Activated T-helper 2 cell treated with anti-CD3 and anti-CD28 coated beads, Interferon-gamma antibody, Interleukin-2, Interleukin-4, amounts not matched to agents 10 μg/mL and 5 μg/mL and 100 μg/mL, durations not matched to agents 14 hours and 24 hours and 36 hours (primary cell): ENCODE measurements at regions not wholly inside any gene's neighbourhood (a gene's known extent, or its start where the extent isn't known, plus 50 kb on each side); places are given as distances from the start of the nearest gene placed in this dataset.

Experiments
- DNase-seq: peaks from one replicate; pipeline ENCODE4 v3.0.0; 2021; ENCODE audit warnings: low spot score
- H3K27ac Mint-ChIP-seq: one replicate; pipeline ENCODE4 v1.8.0; 2021; ENCODE audit warnings: mixed read lengths
- H3K27me3 Mint-ChIP-seq: one replicate; pipeline ENCODE4 v1.8.0; 2021; ENCODE audit warnings: low read depth, mixed read lengths
- H3K36me3 Mint-ChIP-seq: one replicate; pipeline ENCODE4 v1.8.0; 2021; ENCODE audit warnings: low read depth, mixed read lengths
- H3K4me1 Mint-ChIP-seq: one replicate; pipeline ENCODE4 v1.8.0; 2021; ENCODE audit warnings: low read depth, mixed read lengths
- H3K4me3 Mint-ChIP-seq: one replicate; pipeline ENCODE4 v1.8.0; 2021; ENCODE audit warnings: low read depth, mild to moderate bottlenecking, moderate library complexity, mixed read lengths
- H3K9me3 Mint-ChIP-seq: one replicate; pipeline ENCODE4 v1.8.0; 2021; ENCODE audit warnings: mixed read lengths
- intact Hi-C: fragments of 100-400 bp; cut with micrococcal nuclease; formaldehyde crosslinking; loops from one replicate; pipeline ENCODE4 v1.15.1; 2023

DNA sequence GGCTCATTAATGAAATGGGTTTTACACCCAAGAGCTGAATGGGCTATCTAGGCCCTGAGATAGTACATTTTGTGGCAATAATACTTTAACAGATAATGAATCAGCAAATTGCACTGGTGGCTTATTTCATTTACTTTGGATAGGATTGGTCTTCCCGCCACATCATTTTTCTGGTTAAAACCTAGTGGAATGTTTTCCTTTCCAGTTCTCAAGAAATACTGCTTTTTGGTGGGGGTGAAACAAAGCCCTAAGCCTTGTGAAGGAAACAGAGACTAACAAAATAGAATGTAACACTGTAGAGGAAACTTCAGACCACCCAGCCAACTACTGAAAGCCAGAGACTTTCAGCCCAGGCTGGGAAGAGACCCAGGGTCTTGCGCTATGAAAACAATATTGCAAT, 172.2 kb downstream of the HHIPL2 start:
- Mint-ChIP-seq H3K4me3 (no peak overlapping the region), H3K4me1 (no peaks in the 10 kb centered on the region), H3K27me3 (no peaks in the 10 kb centered on the region), H3K27ac (no peak overlapping the region), H3K36me3 (no peaks in the 10 kb centered on the region), H3K9me3 (no peaks in the 10 kb centered on the region)
- intact Hi-C loops: no loop called here
- no peak for DNase-seq

DNA sequence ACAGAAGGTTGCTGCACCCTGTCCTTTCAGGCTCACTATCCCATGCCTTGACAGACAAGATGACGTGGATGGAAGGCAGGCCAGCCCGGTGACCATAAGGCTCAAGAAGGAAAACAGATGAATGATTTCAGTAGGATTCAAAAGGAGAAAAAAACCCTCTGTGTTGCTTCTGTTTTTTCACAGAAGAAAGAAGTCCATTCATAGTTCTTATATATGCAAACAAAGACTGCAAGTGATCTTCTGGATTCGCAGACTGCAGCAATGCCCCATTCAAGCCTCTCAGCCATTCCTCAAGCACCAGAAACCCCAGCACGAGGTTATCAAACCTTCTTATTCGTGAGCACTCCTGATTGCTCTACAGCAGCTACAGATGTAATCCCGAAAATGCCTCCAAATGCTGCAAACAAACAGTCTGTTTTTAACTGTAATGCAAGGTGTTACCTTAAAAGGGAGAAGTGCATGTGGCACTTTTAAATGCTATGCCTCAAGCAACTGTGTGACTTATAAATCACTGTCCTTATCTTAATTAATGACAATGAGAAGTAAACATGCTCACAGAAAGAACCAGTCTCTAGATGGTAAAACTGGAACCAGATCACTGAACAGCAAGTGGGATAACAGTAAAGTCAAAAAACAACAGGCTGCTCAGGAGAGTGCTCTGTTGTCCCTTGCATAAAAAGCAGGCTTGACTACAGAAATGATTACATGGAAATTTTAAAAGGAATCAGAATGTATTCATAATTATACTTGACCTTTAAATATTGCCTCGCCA, 173.9 kb downstream of the HHIPL2 start:
- Mint-ChIP-seq H3K4me1 (no peaks in the 10 kb centered on the region), H3K36me3 (no peaks in the 10 kb centered on the region), H3K9me3 (no peaks in the 10 kb centered on the region), H3K27ac (no peak overlapping the region), H3K27me3 (no peaks in the 10 kb centered on the region), H3K4me3 (no peak overlapping the region)
- DNase-seq: no peak
- intact Hi-C loops: no loop called here

DNA sequence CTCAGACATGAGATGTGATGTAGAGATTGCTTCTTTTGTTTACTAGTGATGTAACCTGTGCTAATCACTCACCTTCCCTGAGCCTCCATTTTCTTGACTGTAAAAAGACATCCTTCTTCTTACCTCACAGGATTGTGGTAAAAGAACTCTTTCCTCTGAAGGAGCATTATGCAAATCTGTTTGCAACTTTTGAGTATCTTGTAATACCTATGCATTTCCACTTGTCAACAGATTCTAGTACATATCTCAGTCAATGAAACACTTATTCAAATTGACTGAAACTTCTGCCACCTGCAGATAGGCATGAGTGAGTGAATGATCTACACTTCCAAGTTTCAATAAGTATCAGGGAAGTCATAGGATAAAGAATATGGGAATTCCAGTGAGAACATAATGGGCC, 174.7 kb downstream of the HHIPL2 start:
- intact Hi-C loops: no loop called here
- Mint-ChIP-seq H3K4me3 (no peak overlapping the region), H3K27me3 (no peaks in the 10 kb centered on the region), H3K27ac (no peak overlapping the region), H3K4me1 (no peaks in the 10 kb centered on the region), H3K36me3 (no peaks in the 10 kb centered on the region), H3K9me3 (no peaks in the 10 kb centered on the region)
- DNase-seq: no peak

DNA sequence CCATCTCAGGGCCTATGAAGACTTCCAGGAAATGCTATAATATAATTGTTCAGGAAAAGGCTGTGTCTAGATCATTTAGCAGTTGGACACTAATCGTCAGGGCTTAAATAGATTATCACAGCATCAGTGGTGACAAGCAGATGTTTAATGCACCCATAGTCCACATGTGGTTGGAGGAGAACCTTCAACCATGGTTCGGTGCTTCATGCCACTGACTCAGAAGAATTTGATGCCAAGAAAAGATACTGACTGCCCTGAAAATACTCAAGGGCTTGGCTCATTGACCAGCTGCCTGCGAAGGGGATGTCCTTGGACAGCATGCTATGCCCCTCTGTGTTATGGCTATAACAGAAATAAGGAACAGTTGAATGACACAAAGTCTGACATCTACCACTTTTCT, 175.7 kb downstream of the HHIPL2 start:
- no peak overlapping the region for H3K27ac Mint-ChIP-seq
- intact Hi-C loops: no loop called here
- H3K27me3 Mint-ChIP-seq: no peaks in the 10 kb centered on the region
- DNase-seq: no peak
- H3K36me3 Mint-ChIP-seq: no peaks in the 10 kb centered on the region
- no peak overlapping the region for H3K4me3 Mint-ChIP-seq
- H3K4me1 Mint-ChIP-seq: no peaks in the 10 kb centered on the region
- H3K9me3 Mint-ChIP-seq: no peaks in the 10 kb centered on the region

DNA sequence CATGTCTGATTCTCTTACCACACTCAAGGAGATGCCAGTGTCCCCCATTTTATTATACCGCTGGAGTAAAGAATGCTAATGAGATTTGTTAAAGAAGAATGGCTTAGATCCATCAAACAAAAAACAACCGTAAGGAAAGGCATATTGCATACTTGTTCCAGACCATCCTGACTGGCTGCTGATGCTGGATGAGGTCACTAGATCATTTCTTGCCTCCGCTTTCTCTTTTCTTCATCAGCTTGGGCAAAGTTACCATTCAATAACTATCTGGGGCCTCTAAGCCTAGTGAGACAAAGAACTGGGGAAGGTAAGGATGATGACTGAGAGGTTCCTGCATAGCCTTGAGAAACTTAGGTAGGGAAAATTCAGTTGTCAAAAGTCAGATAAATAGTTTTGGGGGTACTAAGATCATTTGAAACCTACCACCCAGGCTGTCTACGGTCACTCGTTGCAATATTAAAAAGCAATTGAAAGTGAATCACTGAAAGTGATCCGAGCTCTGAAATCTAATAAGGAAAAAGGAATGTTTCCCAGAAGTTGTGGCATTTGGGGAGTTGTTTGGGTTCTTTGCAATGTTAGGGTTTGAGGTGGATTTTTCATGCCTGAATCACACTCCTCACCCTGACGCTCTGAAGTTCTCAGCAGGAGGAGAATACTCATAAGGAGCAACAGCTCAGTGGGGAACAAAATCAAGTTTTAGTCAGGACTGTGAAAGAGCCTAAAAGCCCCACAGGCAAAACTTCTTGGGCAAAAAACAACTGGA, 176.8 kb downstream of the HHIPL2 start:
- Mint-ChIP-seq H3K27ac (no peak overlapping the region), H3K9me3 (no peaks in the 10 kb centered on the region), H3K4me3 (no peak overlapping the region), H3K4me1 (no peaks in the 10 kb centered on the region), H3K27me3 (no peaks in the 10 kb centered on the region), H3K36me3 (no peaks in the 10 kb centered on the region)
- intact Hi-C loops: no loop called here
- no peak for DNase-seq

DNA sequence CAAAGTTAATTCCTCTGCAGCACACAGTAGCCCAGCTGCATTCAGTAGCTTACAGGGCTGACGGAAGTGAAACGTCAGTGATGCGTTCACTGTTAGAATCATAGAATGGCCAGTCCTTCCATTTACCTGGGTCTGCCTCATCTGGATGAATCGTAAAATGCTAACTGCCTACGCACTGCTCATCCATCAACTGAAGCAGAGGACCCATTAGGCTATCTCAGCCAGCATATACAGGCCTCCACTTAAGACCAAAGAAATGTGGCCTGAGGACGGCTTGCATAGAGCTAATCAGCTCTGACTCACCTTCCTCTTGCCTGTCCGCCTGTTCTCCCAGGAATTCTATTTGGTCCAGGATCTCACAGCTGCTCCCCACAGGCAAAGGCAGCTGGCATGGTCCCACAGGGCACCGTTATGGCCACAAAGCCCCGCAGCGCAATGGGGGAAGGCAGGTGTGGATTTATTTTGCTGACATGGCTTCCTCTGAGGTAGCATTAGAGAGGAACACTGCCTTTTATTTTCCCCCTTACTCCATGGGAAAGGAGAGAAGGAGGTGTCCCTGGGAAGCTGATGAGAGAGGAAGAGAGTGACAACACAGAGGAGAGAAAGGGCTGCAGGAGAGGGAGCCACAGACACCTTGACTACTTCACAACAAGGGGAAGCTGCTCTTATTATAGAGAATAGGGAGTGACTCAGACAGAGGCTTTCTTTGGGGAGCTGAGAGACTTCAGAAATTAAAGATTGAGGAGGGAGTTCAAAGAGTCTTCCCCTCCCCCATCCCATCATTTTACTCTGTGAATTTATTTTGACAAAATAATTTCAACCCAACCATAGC, 177.6 kb downstream of the HHIPL2 start:
- Mint-ChIP-seq H3K36me3 (no peaks in the 10 kb centered on the region), H3K27me3 (no peaks in the 10 kb centered on the region), H3K4me3 (no peak overlapping the region), H3K9me3 (no peaks in the 10 kb centered on the region), H3K27ac (no peak overlapping the region), H3K4me1 (no peaks in the 10 kb centered on the region)
- intact Hi-C loops: no loop called here
- no peak for DNase-seq

DNA sequence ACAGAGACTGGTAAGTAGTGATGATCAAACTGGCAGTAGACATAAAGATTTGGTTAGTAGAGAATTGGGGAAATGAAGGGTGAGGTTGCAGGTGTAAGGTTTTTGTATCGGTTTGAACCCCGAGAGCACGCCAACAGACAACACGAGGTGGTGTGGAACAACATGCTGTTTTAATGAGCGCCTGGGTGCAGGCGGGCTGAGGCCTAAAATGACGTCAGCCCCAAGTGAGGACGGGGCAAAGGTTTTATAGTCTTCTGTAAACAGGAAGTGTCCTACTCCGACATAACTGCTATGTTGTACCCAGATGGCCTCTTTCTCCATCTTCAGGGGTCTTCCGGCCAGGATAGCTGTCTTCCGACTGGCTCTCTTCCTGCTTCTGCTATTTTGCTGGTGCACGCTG, 178.8 kb downstream of the HHIPL2 start:
- DNase-seq: no peak
- no peak overlapping the region for H3K27ac Mint-ChIP-seq
- intact Hi-C loops: no loop called here

DNA sequence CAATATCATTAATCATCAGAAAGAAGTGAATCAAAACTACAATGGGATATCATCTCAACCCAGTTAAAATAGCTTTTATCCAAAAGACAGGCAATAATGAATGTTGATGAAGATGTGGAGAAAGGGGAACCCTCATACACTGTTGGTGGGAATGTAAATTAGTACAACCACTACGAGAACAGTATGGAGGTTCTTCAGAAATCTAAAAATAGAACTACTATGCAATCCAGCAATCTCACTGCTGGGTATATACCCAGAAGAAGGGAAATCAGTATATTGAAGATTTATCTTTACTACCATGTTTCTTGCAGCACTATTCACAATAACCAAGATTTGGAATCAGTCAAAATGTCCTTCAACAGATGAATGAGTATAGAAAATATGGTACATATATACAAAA, 189.8 kb downstream of the HHIPL2 start:
- Mint-ChIP-seq H3K27me3 (no peaks in the 10 kb centered on the region), H3K9me3 (peaks cover 3% of the 10 kb centered on the region), H3K36me3 (no peaks in the 10 kb centered on the region), H3K4me1 (no peaks in the 10 kb centered on the region), H3K4me3 (no peak overlapping the region), H3K27ac (no peak overlapping the region)
- intact Hi-C loops: no loop called here
- no peak for DNase-seq

More for the DNA sequence above, 178.8 kb downstream of the HHIPL2 start:
- Mint-ChIP-seq H3K9me3 (no peaks in the 10 kb centered on the region), H3K4me1 (no peaks in the 10 kb centered on the region), H3K27me3 (no peaks in the 10 kb centered on the region), H3K36me3 (no peaks in the 10 kb centered on the region), H3K4me3 (no peak overlapping the region)

DNA sequence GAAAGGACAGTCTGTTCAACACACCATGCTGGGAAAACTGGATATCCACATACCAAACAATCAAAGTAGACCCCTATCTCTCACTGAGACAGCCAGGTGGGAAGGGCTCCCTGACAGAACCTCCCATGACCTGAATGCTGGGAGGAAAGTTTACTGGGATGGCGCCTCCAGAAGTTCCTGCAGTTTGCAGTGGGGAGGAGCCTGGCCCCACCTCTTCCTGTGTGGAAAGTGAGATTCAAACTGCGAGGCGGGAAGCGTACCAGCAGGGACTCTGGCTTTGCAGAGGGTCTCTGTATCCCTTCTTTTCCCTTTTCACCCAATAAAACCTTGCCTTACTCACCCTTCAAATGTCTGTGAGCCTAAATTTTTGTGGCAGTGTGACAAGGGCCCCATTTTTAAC, 190.7 kb downstream of the HHIPL2 start:
- H3K4me1 Mint-ChIP-seq: no peaks in the 10 kb centered on the region
- peaks cover 3% of the 10 kb centered on the region for H3K9me3 Mint-ChIP-seq
- no peak overlapping the region for H3K27ac Mint-ChIP-seq
- H3K4me3 Mint-ChIP-seq: no peak overlapping the region
- H3K27me3 Mint-ChIP-seq: no peaks in the 10 kb centered on the region
- no peaks in the 10 kb centered on the region for H3K36me3 Mint-ChIP-seq
- DNase-seq: no peak
- intact Hi-C loops: no loop called here

DNA sequence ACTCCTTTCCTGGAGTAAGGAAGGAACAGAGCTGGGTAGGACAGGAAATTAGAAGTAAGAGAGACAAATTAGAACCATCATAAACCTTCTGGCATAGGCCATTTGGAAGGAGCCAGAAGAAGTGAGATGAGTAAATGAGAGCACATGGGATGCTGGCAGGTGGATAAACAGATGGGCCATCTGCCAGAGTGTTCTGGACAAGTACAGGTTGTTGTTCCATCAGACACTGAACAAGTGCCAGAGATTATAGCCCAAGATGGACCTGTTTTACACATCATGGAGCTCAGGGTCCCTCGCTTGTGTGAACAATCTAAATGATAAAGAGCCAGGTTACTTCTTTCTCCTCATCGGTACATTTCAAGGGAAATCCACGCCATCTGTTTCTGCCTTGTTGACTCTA, 200.3 kb downstream of the HHIPL2 start:
- Mint-ChIP-seq H3K36me3 (no peaks in the 10 kb centered on the region), H3K4me3 (no peak overlapping the region), H3K4me1 (no peaks in the 10 kb centered on the region), H3K9me3 (no peaks in the 10 kb centered on the region), H3K27ac (no peak overlapping the region), H3K27me3 (peaks cover 4% of the 10 kb centered on the region)
- intact Hi-C loops: no loop called here
- no peak for DNase-seq

DNA sequence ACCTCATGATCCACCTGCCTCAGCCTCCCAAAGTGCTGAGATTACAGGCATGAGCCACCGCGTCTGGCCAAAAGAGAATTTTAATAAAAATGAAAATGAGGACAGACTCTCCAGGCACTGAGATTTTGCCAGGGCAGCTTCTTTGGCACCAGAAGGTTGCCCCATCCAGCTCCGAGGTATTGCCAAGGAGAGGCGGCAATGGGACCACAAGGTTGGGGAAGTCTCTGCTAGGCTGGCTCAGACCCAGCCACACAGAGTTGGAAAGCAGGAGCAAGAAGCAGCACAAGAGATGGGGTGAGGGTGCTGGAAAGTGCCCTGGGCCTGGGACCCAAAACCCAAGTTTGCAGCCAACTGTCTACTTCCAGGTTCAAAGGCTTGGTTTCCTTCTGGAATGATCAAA, 200.9 kb downstream of the HHIPL2 start:
- intact Hi-C loops: no loop called here
- H3K4me3 Mint-ChIP-seq: no peak overlapping the region
- peaks cover 4% of the 10 kb centered on the region for H3K27me3 Mint-ChIP-seq
- no peak overlapping the region for H3K27ac Mint-ChIP-seq
- no peaks in the 10 kb centered on the region for H3K36me3 Mint-ChIP-seq
- no peak for DNase-seq
- no peaks in the 10 kb centered on the region for H3K9me3 Mint-ChIP-seq
- no peaks in the 10 kb centered on the region for H3K4me1 Mint-ChIP-seq

DNA sequence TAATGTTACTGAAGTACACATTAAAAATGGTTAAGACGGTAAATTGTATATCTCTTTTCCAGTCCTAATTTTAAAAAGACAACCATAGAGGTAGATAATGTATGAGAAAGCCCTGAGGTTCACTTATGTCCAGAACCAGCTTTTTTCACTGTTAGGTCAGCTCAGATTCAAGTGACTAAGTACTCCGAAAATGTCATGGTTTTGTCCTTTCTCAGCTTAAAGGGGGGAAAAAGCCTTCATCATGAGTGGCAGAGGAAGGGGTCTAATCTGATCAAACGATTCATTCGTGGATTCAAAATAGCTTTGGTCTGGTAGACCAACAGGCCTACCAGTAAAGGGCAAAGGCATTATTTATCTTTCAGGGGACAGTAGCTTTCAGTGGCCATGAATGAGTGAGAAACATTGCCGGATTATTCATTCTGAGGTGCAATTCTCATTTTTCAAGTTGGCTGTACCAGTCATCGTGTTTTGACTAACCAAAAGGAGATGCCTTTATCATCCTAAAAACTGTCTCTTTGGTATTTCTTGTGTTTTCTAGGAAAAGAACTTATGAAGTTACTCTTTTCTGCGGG, 208.4 kb downstream of the HHIPL2 start:
- Mint-ChIP-seq H3K4me1 (no peaks in the 10 kb centered on the region), H3K36me3 (no peaks in the 10 kb centered on the region), H3K4me3 (no peak overlapping the region), H3K9me3 (no peaks in the 10 kb centered on the region), H3K27me3 (no peaks in the 10 kb centered on the region), H3K27ac (no peak overlapping the region)
- intact Hi-C loops: no loop called here
- no peak for DNase-seq
